ENCODE measurements at regions not wholly inside any gene's neighbourhood (a gene's known extent, or its start where the extent isn't known, plus 50 kb on each side); places are given as distances from the start of the nearest gene placed in this dataset.

DNA sequence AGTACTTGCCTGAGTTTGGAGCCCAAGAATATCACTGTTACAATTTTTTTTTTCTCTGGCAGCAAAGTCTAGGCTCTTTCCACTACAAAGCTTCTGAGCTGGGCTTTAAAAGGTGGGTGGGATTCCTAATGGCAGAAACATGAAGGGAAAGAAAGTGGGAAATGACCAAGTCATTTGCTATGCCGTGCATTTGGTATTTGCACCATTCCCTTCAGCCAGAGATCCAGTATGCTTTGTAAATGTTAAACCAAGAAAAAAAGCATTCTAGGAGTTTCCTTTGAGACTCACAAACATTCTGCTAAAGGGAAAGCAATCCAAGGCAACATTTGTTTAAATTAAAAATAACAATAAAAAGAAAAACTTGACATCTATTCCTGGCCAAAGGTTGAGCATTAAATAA, 451.2 kb downstream of the RAB28 start:
- Mint-ChIP-seq H3K27ac (no peak overlapping the region), H3K27me3 (no peaks in the 10 kb centered on the region), H3K9me3 (ENCODE audit: insufficient read depth) (no peaks in the 10 kb centered on the region), H3K4me3 (no peak overlapping the region), H3K4me1 (no peaks in the 10 kb centered on the region)
- no peaks in the 10 kb centered on the region for H3K79me2 ChIP-seq (ENCODE audit: control insufficient read depth, insufficient read depth, low read length)
- no peaks in the 10 kb centered on the region for H3K4me1 ChIP-seq (ENCODE audit: control insufficient read depth in 2 of 2, insufficient read depth in 2 of 2, low read length in 2 of 2)
- H2AFZ ChIP-seq (ENCODE audit: insufficient read depth, low read depth, low read length, poor library complexity, severe bottlenecking), result no peak overlapping the region
- ATAC-seq (ENCODE audit: low read depth), result no peak
- H3K36me3 ChIP-seq (replicated peaks in 1 of 2; ENCODE audit: control extremely low read depth in 1 of 2, control insufficient read depth in 1 of 2, extremely low read depth in 1 of 2, insufficient read depth in 2 of 2, low read length in 1 of 2), result no peaks in the 10 kb centered on the region
- 100% methylated on average over 1 of the region's 1 CpG for WGBS (ENCODE audit: insufficient coverage)
- POLR2A ChIA-PET, result no interaction called here
- no peak for DNase-seq
- intact Hi-C loops (cut with micrococcal nuclease), result no loop called here
- no peak overlapping the region for H3K4me3 ChIP-seq (ENCODE audit: control extremely low read depth in 1 of 5, extremely low read depth in 1 of 5, insufficient read depth in 1 of 5, low read depth in 2 of 5, low read length in 4 of 5)
- TF ChIP-seq, protein P1, sequence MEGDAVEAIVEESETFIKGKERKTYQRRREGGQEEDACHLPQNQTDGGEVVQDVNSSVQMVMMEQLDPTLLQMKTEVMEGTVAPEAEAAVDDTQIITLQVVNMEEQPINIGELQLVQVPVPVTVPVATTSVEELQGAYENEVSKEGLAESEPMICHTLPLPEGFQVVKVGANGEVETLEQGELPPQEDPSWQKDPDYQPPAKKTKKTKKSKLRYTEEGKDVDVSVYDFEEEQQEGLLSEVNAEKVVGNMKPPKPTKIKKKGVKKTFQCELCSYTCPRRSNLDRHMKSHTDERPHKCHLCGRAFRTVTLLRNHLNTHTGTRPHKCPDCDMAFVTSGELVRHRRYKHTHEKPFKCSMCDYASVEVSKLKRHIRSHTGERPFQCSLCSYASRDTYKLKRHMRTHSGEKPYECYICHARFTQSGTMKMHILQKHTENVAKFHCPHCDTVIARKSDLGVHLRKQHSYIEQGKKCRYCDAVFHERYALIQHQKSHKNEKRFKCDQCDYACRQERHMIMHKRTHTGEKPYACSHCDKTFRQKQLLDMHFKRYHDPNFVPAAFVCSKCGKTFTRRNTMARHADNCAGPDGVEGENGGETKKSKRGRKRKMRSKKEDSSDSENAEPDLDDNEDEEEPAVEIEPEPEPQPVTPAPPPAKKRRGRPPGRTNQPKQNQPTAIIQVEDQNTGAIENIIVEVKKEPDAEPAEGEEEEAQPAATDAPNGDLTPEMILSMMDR (IDR thresholded peaks at IDR 0.05), result no peak
- no peak for TF ChIP-seq EZH2 (IDR thresholded peaks at IDR 0.05; ENCODE audit: borderline replicate concordance, insufficient read depth, low read depth, low read length, poor library complexity, severe bottlenecking)
- H3K27me3 ChIP-seq (replicated peaks in 1 of 4; ENCODE audit: control extremely low read depth in 1 of 4, control insufficient read depth in 3 of 4, insufficient read depth in 4 of 4, low read length in 3 of 4), result no peaks in the 10 kb centered on the region
- no peaks in the 10 kb centered on the region for H4K20me1 ChIP-seq (ENCODE audit: control insufficient read depth, insufficient read depth, low read length, poor library complexity, severe bottlenecking)
- CTCF ChIA-PET, result no interaction called here
- no peak overlapping the region for H3K9ac ChIP-seq (ENCODE audit: low read length)
- H3K9me3 ChIP-seq (ENCODE audit: control extremely low read depth in 1 of 3, control insufficient read depth in 2 of 3, insufficient read depth in 1 of 3, low read length in 2 of 3), result peaks cover 0 to 2% (median 0%) of the 10 kb centered on the region in 3 donors
- H3K27ac ChIP-seq (ENCODE audit: low read length in 2 of 2), result no peak overlapping the region
- H3K4me2 ChIP-seq (replicated peaks; ENCODE audit: low read depth, low read length, poor library complexity, severe bottlenecking), result no peak overlapping the region

DNA sequence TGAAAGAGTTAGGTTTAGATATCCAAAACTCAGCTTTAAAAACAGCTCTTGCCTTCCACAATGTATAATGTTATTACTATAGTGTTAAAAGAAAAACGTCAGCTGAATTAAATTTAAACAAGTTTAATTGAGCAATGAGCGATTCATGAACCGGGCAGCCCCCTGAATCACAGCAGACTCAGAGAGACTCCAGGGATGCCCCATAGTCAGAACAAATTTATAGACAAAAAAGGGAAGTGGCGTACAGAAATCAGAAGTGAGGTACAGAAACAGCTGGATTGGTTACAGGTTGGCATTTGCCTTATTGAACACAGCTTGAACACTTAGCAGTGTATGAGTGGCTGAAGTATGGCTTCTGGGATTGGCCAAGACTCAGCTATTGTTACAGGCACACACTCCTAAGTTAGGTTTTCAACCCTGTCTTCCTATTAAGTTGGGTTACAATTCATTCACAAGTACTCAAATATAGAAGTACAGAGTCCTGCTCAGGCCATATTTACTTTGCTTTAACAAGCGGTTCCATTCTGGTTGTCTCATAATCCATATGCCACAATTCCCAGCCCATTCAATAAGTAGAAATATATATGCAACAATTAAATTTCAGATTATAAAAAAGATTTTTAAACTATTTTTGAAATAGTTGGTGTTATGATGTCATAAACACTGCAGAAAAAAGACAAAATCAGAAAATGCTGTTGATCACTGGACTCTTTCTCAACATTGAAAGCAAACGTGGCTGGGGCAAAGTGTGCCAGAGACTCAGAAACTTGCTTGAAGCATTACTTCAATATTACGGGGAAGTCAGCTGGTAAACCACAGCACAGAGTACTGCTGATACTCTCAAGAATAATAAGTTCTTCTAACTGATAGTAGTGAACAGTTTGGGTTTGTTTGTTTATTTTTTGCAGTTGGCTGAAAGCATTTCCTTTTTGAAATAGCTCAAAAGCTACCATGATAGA, 459.7 kb downstream of the RAB28 start:
- Histone ChIP-seq H3K27me3 (replicated peaks in 1 of 4; ENCODE audit: control extremely low read depth in 1 of 4, control insufficient read depth in 3 of 4, insufficient read depth in 4 of 4, low read length in 3 of 4) (no peaks in the 10 kb centered on the region), H3K4me2 (replicated peaks; ENCODE audit: low read depth, low read length, poor library complexity, severe bottlenecking) (no peak overlapping the region), H3K4me1 (ENCODE audit: control insufficient read depth in 2 of 2, insufficient read depth in 2 of 2, low read length in 2 of 2) (no peaks in the 10 kb centered on the region), H3K27ac (ENCODE audit: low read length in 2 of 2) (no peak overlapping the region), H2AFZ (ENCODE audit: insufficient read depth, low read depth, low read length, poor library complexity, severe bottlenecking) (no peak overlapping the region), H4K20me1 (ENCODE audit: control insufficient read depth, insufficient read depth, low read length, poor library complexity, severe bottlenecking) (no peaks in the 10 kb centered on the region), H3K9ac (ENCODE audit: low read length) (no peak overlapping the region), H3K9me3 (ENCODE audit: control extremely low read depth in 1 of 3, control insufficient read depth in 2 of 3, insufficient read depth in 1 of 3, low read length in 2 of 3) (no peaks in the 10 kb centered on the region), H3K4me3 (ENCODE audit: control extremely low read depth in 1 of 5, extremely low read depth in 1 of 5, insufficient read depth in 1 of 5, low read depth in 2 of 5, low read length in 4 of 5) (no peak overlapping the region), H3K79me2 (ENCODE audit: control insufficient read depth, insufficient read depth, low read length) (no peaks in the 10 kb centered on the region), H3K36me3 (replicated peaks in 1 of 2; ENCODE audit: control extremely low read depth in 1 of 2, control insufficient read depth in 1 of 2, extremely low read depth in 1 of 2, insufficient read depth in 2 of 2, low read length in 1 of 2) (no peaks in the 10 kb centered on the region)
- CTCF ChIA-PET, result no interaction called here
- TF ChIP-seq, protein P1 (IDR thresholded peaks at IDR 0.05), result no peak
- no peak for TF ChIP-seq EZH2 (IDR thresholded peaks at IDR 0.05; ENCODE audit: borderline replicate concordance, insufficient read depth, low read depth, low read length, poor library complexity, severe bottlenecking)
- no peaks in the 10 kb centered on the region for H3K27me3 Mint-ChIP-seq
- intact Hi-C loops (cut with micrococcal nuclease), result no loop called here
- DNase-seq (no peak), ATAC-seq (ENCODE audit: low read depth) (no peak)
- POLR2A ChIA-PET, result no interaction called here
- H3K27ac Mint-ChIP-seq, result no peak overlapping the region
- H3K9me3 Mint-ChIP-seq (ENCODE audit: insufficient read depth), result no peaks in the 10 kb centered on the region
- H3K4me3 Mint-ChIP-seq, result no peak overlapping the region
- no peaks in the 10 kb centered on the region for H3K4me1 Mint-ChIP-seq
- WGBS (ENCODE audit: insufficient coverage), result 71% methylated on average over 4 of the region's 7 CpGs

All from B cell (primary cell).